ENCODE measurements at regions not wholly inside any gene's neighbourhood (a gene's known extent, or its start where the extent isn't known, plus 50 kb on each side); places are given as distances from the start of the nearest gene placed in this dataset.

DNA sequence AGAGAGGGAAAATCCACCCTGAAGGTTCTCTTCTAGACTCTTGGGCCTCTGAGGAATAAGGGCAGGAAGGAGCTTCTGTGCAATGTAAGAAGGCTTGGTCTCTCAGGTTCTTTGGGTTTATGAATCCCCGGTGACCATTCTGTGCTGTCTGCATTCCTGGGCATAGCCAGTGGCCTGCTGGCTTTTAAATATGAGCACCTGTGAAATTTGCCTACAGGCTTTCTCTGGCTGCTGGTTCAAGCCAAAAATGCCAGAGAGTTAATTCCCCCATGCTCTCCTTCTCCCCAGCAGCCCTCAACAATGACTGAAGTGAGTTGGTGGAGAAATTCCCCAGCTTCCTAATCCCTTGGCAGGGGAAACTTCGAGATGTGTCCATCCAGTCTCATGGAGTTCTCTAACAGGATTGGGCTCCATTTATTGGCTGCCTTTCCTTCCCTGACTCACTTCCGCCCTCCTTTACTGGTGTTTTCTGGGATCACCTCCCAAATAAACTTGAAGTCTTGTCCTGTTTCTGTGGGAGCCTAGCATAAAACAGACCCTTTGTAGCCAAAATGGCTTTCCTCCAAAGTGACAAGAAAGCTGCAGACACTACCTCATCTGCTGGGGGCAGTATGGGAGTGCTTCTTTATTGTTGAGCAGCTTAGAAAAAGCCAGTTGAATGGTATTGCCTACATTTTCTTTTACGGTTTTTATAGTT is 179.4 kb upstream of the CASK start:
- no peak for TF ChIP-seq EZH2 (IDR thresholded peaks at IDR 0.05; ENCODE audit: borderline replicate concordance, low read length)
- TF ChIP-seq, protein P1, sequence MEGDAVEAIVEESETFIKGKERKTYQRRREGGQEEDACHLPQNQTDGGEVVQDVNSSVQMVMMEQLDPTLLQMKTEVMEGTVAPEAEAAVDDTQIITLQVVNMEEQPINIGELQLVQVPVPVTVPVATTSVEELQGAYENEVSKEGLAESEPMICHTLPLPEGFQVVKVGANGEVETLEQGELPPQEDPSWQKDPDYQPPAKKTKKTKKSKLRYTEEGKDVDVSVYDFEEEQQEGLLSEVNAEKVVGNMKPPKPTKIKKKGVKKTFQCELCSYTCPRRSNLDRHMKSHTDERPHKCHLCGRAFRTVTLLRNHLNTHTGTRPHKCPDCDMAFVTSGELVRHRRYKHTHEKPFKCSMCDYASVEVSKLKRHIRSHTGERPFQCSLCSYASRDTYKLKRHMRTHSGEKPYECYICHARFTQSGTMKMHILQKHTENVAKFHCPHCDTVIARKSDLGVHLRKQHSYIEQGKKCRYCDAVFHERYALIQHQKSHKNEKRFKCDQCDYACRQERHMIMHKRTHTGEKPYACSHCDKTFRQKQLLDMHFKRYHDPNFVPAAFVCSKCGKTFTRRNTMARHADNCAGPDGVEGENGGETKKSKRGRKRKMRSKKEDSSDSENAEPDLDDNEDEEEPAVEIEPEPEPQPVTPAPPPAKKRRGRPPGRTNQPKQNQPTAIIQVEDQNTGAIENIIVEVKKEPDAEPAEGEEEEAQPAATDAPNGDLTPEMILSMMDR (IDR thresholded peaks at IDR 0.05; ENCODE audit: low read length), result no peak

Data from OCI-LY1 (cell line).